Fibroblast of villous mesenchyme (primary cell): ENCODE measurements at regions not wholly inside any gene's neighbourhood (a gene's known extent, or its start where the extent isn't known, plus 50 kb on each side); places are given as distances from the start of the nearest gene placed in this dataset.

Source experiments
- DNase-seq: peaks from one replicate; pipeline ENCODE4 v3.0.0-alpha.2; 2010; ENCODE audit warnings: low read depth
- H3K4me3 ChIP-seq: 2 replicates; pipeline ENCODE4 v1.5.1; 2011; ENCODE audit warnings: low read depth, mild to moderate bottlenecking, low read length
- TF ChIP-seq, protein P1 (sequence below): IDR thresholded peaks from 2 replicates; pipeline ENCODE4 v1.5.1; 2012; ENCODE audit warnings: low read depth, mild to moderate bottlenecking, low read length; ENCODE audit not compliant: insufficient read depth

DNA sequence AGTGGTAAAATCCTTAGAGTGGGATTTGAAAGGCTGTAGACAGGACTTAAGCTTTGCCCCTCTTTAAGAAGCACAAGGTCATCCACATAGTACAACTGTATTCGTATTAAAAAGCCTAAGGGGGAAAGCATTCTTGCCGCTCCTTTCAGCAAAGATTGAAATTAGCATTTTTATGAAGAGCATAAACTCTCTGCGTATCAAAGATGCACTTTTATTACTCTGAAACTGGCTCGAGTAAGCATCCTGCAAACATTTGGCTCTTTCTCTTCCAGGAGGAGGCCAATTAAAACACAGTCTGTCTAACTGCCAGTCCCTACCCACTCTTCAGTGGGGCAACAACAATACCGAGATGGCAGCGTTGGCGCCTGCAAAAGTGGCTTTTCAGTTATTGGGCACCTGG is 192.5 kb upstream of the TPRG1 start:
- TF ChIP-seq, protein P1, sequence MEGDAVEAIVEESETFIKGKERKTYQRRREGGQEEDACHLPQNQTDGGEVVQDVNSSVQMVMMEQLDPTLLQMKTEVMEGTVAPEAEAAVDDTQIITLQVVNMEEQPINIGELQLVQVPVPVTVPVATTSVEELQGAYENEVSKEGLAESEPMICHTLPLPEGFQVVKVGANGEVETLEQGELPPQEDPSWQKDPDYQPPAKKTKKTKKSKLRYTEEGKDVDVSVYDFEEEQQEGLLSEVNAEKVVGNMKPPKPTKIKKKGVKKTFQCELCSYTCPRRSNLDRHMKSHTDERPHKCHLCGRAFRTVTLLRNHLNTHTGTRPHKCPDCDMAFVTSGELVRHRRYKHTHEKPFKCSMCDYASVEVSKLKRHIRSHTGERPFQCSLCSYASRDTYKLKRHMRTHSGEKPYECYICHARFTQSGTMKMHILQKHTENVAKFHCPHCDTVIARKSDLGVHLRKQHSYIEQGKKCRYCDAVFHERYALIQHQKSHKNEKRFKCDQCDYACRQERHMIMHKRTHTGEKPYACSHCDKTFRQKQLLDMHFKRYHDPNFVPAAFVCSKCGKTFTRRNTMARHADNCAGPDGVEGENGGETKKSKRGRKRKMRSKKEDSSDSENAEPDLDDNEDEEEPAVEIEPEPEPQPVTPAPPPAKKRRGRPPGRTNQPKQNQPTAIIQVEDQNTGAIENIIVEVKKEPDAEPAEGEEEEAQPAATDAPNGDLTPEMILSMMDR = no peak
- no peak for DNase-seq
- no peak overlapping the region for H3K4me3 ChIP-seq

DNA sequence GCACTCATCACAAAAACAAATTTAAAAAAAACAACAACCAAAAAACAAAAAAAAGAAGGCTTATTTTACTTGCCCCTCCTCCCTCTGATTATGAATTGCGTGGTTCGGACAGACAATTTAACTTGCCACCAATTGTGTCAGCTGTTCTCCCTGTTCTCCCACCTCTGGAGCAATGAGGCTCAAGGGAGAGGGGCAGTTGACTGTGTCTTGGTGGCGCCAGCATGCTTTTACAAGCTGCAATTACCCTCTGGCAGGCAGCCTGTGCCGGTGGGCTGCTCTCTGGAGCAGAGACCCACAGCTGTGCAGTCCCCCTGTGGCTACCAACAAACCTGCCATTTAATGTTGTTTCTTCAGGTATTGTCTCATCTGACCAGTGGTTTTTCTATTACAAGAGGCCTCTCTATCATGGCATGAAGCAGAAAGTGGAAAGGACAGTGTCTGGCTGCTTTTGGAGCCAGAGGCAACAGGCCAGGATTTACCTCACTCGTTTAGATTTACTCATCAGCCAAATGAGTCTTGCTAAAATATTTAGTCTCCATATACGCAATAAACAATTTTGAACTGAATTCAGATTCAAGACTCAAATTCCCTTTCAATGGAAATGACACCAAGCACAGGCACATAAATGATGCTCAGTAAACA is 192.0 kb upstream of the TPRG1 start:
- H3K4me3 ChIP-seq = no peak overlapping the region
- no peak for DNase-seq
- TF ChIP-seq, protein P1 = no peak

DNA sequence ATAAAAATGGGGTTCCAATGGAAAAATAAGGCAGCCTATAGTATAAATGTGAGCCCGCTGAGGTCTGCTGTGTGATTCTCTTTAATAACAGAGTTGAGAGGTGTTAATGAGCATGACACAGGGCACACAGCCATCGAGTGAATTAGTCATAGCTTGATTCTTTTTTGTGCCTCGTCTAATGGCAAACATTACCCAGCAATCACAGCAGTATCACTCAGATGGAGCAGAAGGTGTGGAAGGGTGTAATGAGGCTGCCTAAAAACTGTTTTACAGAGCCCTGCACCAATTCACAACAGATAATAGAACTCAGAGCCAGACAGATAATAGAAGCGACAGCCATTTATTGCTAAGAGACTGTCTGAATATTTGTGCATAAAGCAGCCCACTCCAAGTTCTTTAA is 178.6 kb upstream of the TPRG1 start:
- TF ChIP-seq, protein P1 = no peak
- no peak overlapping the region for H3K4me3 ChIP-seq
- DNase-seq = no peak

DNA sequence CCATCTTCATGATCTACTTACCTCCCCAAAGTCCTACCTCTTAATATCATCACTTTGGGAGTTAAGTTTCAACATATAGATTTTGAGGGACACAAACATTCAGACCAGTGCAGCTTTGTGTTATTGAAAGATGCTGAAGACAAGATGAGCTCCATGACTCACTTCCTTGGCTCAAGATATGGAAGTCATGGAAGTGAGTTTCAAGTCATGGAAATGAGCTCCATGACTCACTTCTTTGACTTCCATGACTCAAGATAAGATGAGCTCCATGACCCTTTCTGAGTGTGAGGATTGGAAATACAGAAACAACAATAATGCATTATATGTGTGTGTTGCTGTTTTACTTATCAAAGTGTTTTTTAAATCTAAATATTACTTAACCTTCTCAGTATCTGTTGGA is 170.2 kb upstream of the TPRG1 start:
- TF ChIP-seq, protein P1 = no peak

DNA sequence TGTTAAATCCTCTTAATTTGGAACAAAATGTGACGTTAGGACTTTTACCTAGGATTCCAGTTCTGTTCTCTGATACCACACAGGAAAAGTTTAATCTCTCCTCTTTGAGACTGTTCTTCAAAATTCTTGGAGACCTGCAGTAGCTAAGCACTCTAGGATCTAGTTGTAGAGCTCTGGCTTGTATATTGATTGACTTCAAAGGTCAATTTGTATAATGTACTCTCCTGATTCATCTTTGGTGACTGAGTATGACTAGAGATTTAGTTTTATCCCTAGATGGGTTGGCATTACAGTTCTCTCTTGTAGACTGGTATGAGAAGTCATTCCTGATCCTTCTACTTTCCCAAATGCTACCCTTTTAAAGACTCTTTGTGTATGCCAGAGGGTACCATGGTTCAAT is 168.4 kb upstream of the TPRG1 start:
- DNase-seq = no peak
- TF ChIP-seq, protein P1 = no peak
- no peak overlapping the region for H3K4me3 ChIP-seq

More for the DNA sequence above, 170.2 kb upstream of the TPRG1 start:
- peak; percentile 40 for DNase-seq
- H3K4me3 ChIP-seq = no peak overlapping the region

DNA sequence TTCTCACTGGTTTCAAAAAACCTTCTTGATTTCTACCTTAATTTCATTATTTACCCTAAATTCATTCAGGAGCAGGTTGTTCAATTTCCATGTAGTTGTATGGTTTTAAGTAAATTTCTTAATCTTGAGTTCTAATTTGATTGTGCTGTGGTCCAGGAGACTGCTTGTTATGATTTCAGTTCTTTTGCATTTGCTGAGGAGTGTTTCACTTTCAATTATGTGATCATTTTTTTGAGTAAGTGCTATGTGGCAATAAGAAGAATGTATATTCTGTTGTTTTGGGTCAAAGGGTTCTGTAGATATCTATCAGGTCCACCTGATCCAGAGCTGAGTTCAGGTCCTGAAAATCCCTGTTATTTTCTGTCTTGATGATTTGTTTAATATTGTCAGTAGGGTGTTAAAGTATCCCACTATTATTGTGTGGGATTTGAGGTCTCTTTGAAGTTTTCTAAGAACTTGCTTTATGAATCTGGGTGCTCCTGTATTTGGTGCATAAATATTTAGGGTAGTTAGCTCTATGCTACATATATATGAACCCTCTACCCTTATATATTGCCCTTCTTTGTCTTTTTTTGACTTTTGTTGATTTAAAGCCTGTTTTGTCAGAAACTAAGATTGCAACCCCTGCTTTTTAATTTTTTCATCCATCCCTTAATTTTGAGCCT is 158.4 kb upstream of the TPRG1 start:
- TF ChIP-seq, protein P1 = no peak
- H3K4me3 ChIP-seq = no peak overlapping the region
- no peak for DNase-seq

DNA sequence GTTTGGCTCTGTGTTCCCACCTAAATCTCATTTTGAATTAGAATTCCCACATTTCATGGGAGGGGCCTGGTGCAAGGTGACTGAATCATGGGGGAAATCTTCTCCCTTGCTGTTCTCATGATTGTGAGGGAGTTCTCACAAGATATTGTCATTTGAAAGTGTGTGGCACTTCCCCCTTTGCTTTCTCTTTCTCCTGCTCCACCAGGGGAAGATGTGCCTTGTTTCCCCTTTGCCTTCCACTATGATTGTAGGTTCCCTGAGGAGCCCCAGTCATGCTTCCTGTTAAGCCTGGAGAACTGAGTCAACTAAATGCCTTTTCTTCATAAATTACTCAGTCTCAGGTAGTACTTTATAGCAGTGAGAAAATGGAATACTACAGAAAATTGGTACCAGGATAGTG is 157.2 kb upstream of the TPRG1 start:
- H3K4me3 ChIP-seq = no peak overlapping the region
- TF ChIP-seq, protein P1 = no peak
- no peak for DNase-seq

DNA sequence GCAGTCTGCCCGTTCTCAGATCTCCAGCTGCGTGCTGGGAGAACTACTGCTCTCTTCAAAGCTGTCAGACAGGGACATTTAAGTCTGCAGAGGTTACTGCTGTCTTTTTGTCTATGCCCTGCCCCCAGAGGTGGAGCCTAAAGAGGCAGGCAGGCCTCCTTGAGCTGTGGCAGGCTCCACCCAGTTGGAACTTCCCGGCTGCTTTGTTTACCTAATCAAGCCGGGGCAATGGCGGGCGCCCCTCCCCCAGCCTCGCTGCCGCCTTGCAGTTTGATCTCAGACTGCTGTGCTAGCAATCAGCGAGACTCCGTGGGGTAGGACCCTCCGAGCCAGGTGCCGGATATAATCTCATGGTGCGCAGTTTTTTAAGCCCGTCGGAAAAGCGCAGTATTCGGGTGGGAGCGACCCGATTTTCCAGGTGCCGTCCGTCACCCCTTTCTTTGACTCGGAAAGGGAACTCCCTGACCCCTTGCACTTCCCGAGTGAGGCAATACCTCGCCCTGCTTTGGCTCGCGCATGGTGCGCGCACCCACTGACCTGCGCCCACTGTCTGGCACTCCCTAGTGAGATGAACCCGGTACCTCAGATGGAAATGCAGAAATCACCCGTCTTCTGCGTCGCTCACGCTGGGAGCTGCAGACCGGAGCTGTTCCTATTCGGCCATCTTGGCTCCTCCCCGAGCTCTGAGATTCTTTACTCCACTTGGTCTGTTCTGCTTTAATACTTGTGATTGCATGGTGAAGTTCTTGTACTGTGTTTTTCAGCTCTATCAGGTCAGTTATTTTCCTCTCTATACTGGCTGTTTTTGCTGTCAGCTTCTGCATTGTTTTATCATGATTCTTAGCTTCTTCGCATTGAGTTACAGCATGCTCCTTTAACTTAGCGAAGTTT is 148.9 kb upstream of the TPRG1 start:
- peak overlapping the region; percentile 43 for H3K4me3 ChIP-seq
- DNase-seq = peak; percentile 28
